Caco-2 (cell line): ENCODE measurements at regions not wholly inside any gene's neighbourhood (a gene's known extent, or its start where the extent isn't known, plus 50 kb on each side); places are given as distances from the start of the nearest gene placed in this dataset.

ENCODE experiments used
- BruUV-seq: library from RNA; stranded (reverse); fragments of 400-500 nt; replicated peaks from 2 replicates; lab custom pipeline; 2021; lab: Mats Ljungman, UMichigan
- CTCF ChIA-PET: fragments of 300-600 bp; sonication (Branson Sonifier 250); formaldehyde crosslinking; loops from one replicate; lab custom pipeline; 2022; ENCODE audit warnings: antibody characterized with exemption; lab: Charles Lee
- POLR2A ChIA-PET: fragments of 300-600 bp; sonication (Branson Sonifier 250); formaldehyde crosslinking; loops from one replicate; lab custom pipeline; 2022; ENCODE audit warnings: antibody characterized with exemption; lab: Charles Lee
- DNase-seq, 2 experiments: peaks; one replicate each; pipeline versions ENCODE4 v3.0.0 to v3.0.0-alpha.2; 2020 to 2022
- H3K27me3 ChIP-seq: replicated peaks from 2 replicates; pipeline ENCODE4 v1.6.0; 2011; ENCODE audit warnings: low read length; ENCODE audit not compliant: control insufficient read depth, insufficient read depth
- H3K36me3 ChIP-seq: 2 replicates; pipeline ENCODE4 v1.5.1; 2011; ENCODE audit warnings: low read length; ENCODE audit not compliant: control insufficient read depth, insufficient read depth
- H3K4me1 ChIP-seq: fragments of 250-450 bp; sonication (Bioruptor Pico); 2 replicates; pipeline ENCODE4 v1.5.1; 2020; ENCODE audit warnings: mild to moderate bottlenecking
- H3K4me3 ChIP-seq: 2 replicates; pipeline ENCODE4 v1.5.1; 2011; ENCODE audit warnings: low read depth, mild to moderate bottlenecking, control low read depth, low read length
- H3K9me3 ChIP-seq: fragments of 250-450 bp; sonication (Bioruptor Pico); 2 replicates; pipeline ENCODE4 v1.5.1; 2020; ENCODE audit warnings: mild to moderate bottlenecking, moderate library complexity
- H3K27ac Mint-ChIP-seq: one replicate; pipeline ENCODE4 v1.8.0; 2022; ENCODE audit warnings: mixed read lengths; ENCODE audit not compliant: unreplicated experiment
- H3K27me3 Mint-ChIP-seq: one replicate; pipeline ENCODE4 v1.8.0; 2022; ENCODE audit warnings: mixed read lengths; ENCODE audit not compliant: insufficient read depth, unreplicated experiment
- H3K36me3 Mint-ChIP-seq: one replicate; pipeline ENCODE4 v1.8.0; 2022; ENCODE audit warnings: mild to moderate bottlenecking, mixed read lengths; ENCODE audit not compliant: insufficient read depth, unreplicated experiment
- H3K4me1 Mint-ChIP-seq: one replicate; pipeline ENCODE4 v1.8.0; 2022; ENCODE audit warnings: low read depth, mixed read lengths; ENCODE audit not compliant: unreplicated experiment
- H3K4me3 Mint-ChIP-seq: one replicate; pipeline ENCODE4 v1.8.0; 2022; ENCODE audit warnings: mild to moderate bottlenecking, moderate library complexity, mixed read lengths; ENCODE audit not compliant: unreplicated experiment
- H3K9me3 Mint-ChIP-seq: one replicate; pipeline ENCODE4 v1.8.0; 2022; ENCODE audit warnings: mixed read lengths; ENCODE audit not compliant: unreplicated experiment
- intact Hi-C: fragments of 100-400 bp; cut with micrococcal nuclease; formaldehyde crosslinking; loops from one replicate; pipeline ENCODE4 v1.10.0; 2022; ENCODE audit not compliant: unreplicated experiment
- TF ChIP-seq, protein P1 (sequence below), 2 experiments: fragments of 200-600 bp in 1 of 2; IDR thresholded peaks; 1 replicate in 1 of 2; 2 replicates in 1 of 2; pipeline versions ENCODE4 v1.5.1 to v1.8.0; 2011 to 2022; ENCODE audit warnings: antibody characterized with exemption in 1 of 2, control low read depth in 1 of 2, inconsistent platforms in 1 of 2, low read depth in 1 of 2, low read length in 1 of 2, mild to moderate bottlenecking in 1 of 2, moderate library complexity in 1 of 2; ENCODE audit not compliant: insufficient read depth in 1 of 2, severe bottlenecking in 1 of 2, unreplicated experiment in 1 of 2

DNA sequence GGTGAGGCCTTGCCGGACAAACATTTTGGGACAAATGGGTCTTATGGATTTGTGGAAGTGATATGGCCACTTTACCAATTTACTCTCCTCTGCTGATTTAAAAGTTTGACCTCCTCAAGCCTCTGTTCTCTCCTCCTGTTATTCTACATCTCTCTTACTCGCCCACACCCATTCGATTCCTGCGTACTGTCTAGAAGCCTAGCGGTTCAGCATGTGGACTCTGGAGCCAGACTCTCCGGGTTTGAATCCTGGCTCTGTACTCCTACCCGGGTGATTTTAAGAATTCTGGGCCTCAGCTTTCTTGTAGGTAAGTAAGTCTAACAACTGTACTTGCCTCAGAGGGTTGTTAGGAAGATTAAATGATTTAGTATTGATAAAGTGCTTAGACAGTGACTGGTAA is 168.6 kb upstream of the IFNG-AS1 start:
- no peaks in the 10 kb centered on the region for H3K36me3 Mint-ChIP-seq
- H3K9me3 Mint-ChIP-seq = peaks cover 10% of the 10 kb centered on the region
- no peaks in the 10 kb centered on the region for H3K4me1 Mint-ChIP-seq
- H3K36me3 ChIP-seq = no peaks in the 10 kb centered on the region
- no peak overlapping the region for H3K4me3 ChIP-seq
- DNase-seq = no peak
- TF ChIP-seq, protein P1, sequence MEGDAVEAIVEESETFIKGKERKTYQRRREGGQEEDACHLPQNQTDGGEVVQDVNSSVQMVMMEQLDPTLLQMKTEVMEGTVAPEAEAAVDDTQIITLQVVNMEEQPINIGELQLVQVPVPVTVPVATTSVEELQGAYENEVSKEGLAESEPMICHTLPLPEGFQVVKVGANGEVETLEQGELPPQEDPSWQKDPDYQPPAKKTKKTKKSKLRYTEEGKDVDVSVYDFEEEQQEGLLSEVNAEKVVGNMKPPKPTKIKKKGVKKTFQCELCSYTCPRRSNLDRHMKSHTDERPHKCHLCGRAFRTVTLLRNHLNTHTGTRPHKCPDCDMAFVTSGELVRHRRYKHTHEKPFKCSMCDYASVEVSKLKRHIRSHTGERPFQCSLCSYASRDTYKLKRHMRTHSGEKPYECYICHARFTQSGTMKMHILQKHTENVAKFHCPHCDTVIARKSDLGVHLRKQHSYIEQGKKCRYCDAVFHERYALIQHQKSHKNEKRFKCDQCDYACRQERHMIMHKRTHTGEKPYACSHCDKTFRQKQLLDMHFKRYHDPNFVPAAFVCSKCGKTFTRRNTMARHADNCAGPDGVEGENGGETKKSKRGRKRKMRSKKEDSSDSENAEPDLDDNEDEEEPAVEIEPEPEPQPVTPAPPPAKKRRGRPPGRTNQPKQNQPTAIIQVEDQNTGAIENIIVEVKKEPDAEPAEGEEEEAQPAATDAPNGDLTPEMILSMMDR (IDR thresholded peaks at IDR 0.05; ENCODE audit: insufficient read depth in 1 of 2, low read depth in 1 of 2, low read length in 1 of 2, severe bottlenecking in 1 of 2, unreplicated experiment in 1 of 2) = no peak
- no peak overlapping the region for H3K27ac Mint-ChIP-seq
- ChIA-PET CTCF (no interaction called here), POLR2A (no interaction called here)
- BruUV-seq = no TSS peak
- H3K27me3 Mint-ChIP-seq = no peaks in the 10 kb centered on the region
- H3K4me3 Mint-ChIP-seq = no peak overlapping the region
- H3K9me3 ChIP-seq = no peaks in the 10 kb centered on the region; the same call in 1 of the 2 replicates
- H3K4me1 ChIP-seq = no peaks in the 10 kb centered on the region
- intact Hi-C loops = no loop called here
- H3K27me3 ChIP-seq = no peaks in the 10 kb centered on the region

GRCh38 chr12:67822826-67823225 is 166.4 kb upstream of the IFNG-AS1 start:
- no peak overlapping the region for H3K4me3 Mint-ChIP-seq
- CTCF ChIA-PET = no interaction called here
- H3K9me3 Mint-ChIP-seq = no peaks in the 10 kb centered on the region
- no peaks in the 10 kb centered on the region for H3K36me3 ChIP-seq
- BruUV-seq = no TSS peak
- H3K9me3 ChIP-seq = no peaks in the 10 kb centered on the region
- H3K36me3 Mint-ChIP-seq = no peaks in the 10 kb centered on the region
- no peak overlapping the region for H3K27ac Mint-ChIP-seq
- no peak for DNase-seq
- H3K4me1 Mint-ChIP-seq = no peaks in the 10 kb centered on the region
- no peaks in the 10 kb centered on the region for H3K4me1 ChIP-seq
- H3K4me3 ChIP-seq = no peak overlapping the region
- no peaks in the 10 kb centered on the region for H3K27me3 ChIP-seq
- TF ChIP-seq, protein P1 (IDR thresholded peaks at IDR 0.05; ENCODE audit: insufficient read depth in 1 of 2, low read depth in 1 of 2, low read length in 1 of 2, severe bottlenecking in 1 of 2, unreplicated experiment in 1 of 2) = no peak
- POLR2A ChIA-PET = no interaction called here
- intact Hi-C loops = no loop called here
- H3K27me3 Mint-ChIP-seq = no peaks in the 10 kb centered on the region

GRCh38 chr12:67826148-67826547 is 163.1 kb upstream of the IFNG-AS1 start:
- H3K27me3 ChIP-seq = no peaks in the 10 kb centered on the region
- no peak overlapping the region for H3K4me3 ChIP-seq
- DNase-seq = no peak
- BruUV-seq = no TSS peak
- no peaks in the 10 kb centered on the region for H3K9me3 ChIP-seq
- no peak overlapping the region for H3K4me3 Mint-ChIP-seq
- no peaks in the 10 kb centered on the region for H3K36me3 Mint-ChIP-seq
- no peaks in the 10 kb centered on the region for H3K36me3 ChIP-seq
- TF ChIP-seq, protein P1 (IDR thresholded peaks at IDR 0.05; ENCODE audit: insufficient read depth in 1 of 2, low read depth in 1 of 2, low read length in 1 of 2, severe bottlenecking in 1 of 2, unreplicated experiment in 1 of 2) = no peak
- intact Hi-C loops = no loop called here
- H3K27me3 Mint-ChIP-seq = no peaks in the 10 kb centered on the region
- H3K27ac Mint-ChIP-seq = no peak overlapping the region
- POLR2A ChIA-PET = no interaction called here
- no peaks in the 10 kb centered on the region for H3K9me3 Mint-ChIP-seq
- H3K4me1 ChIP-seq = no peaks in the 10 kb centered on the region
- no peaks in the 10 kb centered on the region for H3K4me1 Mint-ChIP-seq
- CTCF ChIA-PET = no interaction called here
